BLaER1 (cell line): ENCODE measurements at regions not wholly inside any gene's neighbourhood (a gene's known extent, or its start where the extent isn't known, plus 50 kb on each side); places are given as distances from the start of the nearest gene placed in this dataset.
A peak's percentile ranks its signal among the peaks of the same experiment; 100 is the strongest.

ENCODE experiments used
- H3K27ac ChIP-seq: shearing (Covaris generic); formaldehyde crosslinking; 2 replicates; pipeline ENCODE4 v1.8.1; 2022
- H3K27me3 ChIP-seq: shearing (Covaris generic); formaldehyde crosslinking; 2 replicates; pipeline ENCODE4 v1.8.1; 2022
- H3K36me3 ChIP-seq: shearing (Covaris generic); formaldehyde crosslinking; 2 replicates; pipeline ENCODE4 v1.8.1; 2022
- H3K4me1 ChIP-seq: shearing (Covaris generic); formaldehyde crosslinking; 2 replicates; pipeline ENCODE4 v1.8.1; 2022
- H3K4me2 ChIP-seq: shearing (Covaris generic); formaldehyde crosslinking; 2 replicates; pipeline ENCODE4 v1.8.1; 2022
- H3K4me3 ChIP-seq: shearing (Covaris generic); formaldehyde crosslinking; 2 replicates; pipeline ENCODE4 v1.8.1; 2022
- H3K9ac ChIP-seq: shearing (Covaris generic); formaldehyde crosslinking; 2 replicates; pipeline ENCODE4 v1.8.1; 2022
- H3K9me3 ChIP-seq: shearing (Covaris generic); formaldehyde crosslinking; 2 replicates; pipeline ENCODE4 v1.8.1; 2022
- H4K20me1 ChIP-seq: shearing (Covaris generic); formaldehyde crosslinking; 2 replicates; pipeline ENCODE4 v1.8.1; 2022
- Cebpa-rat ChIP-seq: shearing (Covaris generic); IDR thresholded peaks from 2 replicates; pipeline ENCODE4 v1.8.1; 2022

- H3K4me3 ChIP-seq: no peak overlapping the region
- no peak for TF ChIP-seq Cebpa-rat
- peaks cover 13% of the 10 kb centered on the region for H3K4me1 ChIP-seq
- no peaks in the 10 kb centered on the region; the same call in 1 of the 2 replicates for H3K36me3 ChIP-seq
- H3K4me2 ChIP-seq: no peak overlapping the region
- peaks cover 35% of the 10 kb centered on the region for H3K9me3 ChIP-seq
- H4K20me1 ChIP-seq: no peaks in the 10 kb centered on the region
- H3K9ac ChIP-seq: no peak overlapping the region
- no peaks in the 10 kb centered on the region for H3K27me3 ChIP-seq
- no peak overlapping the region for H3K27ac ChIP-seq
Observed at GRCh38 chr7:41869091-41869490, 166.2 kb upstream of the INHBA start.

GRCh38 chr7:41867639-41868280, 164.9 kb upstream of the INHBA start:
- TF ChIP-seq Cebpa-rat: no peak
- Histone ChIP-seq H3K9ac (no peak overlapping the region), H3K9me3 (peaks cover 45% of the 10 kb centered on the region), H3K36me3 (no peaks in the 10 kb centered on the region; the same call in 1 of the 2 replicates), H3K4me3 (no peak overlapping the region), H4K20me1 (no peaks in the 10 kb centered on the region), H3K4me2 (no peak overlapping the region), H3K27me3 (no peaks in the 10 kb centered on the region), H3K4me1 (no peaks in the 10 kb centered on the region), H3K27ac (no peak overlapping the region)

GRCh38 chr7:41862261-41862660, 159.4 kb upstream of the INHBA start:
- Histone ChIP-seq H3K4me3 (no peak overlapping the region), H3K36me3 (no peaks in the 10 kb centered on the region; the same call in 1 of the 2 replicates), H3K4me1 (peaks cover 18% of the 10 kb centered on the region), H3K9me3 (peaks cover 42% of the 10 kb centered on the region), H3K4me2 (peak overlapping the region; percentile 64), H3K27ac (0 out of 2 replicates have a peak overlapping the region, but pooled peaks have one; percentile 8), H3K27me3 (no peaks in the 10 kb centered on the region), H4K20me1 (no peaks in the 10 kb centered on the region), H3K9ac (no peak overlapping the region)
- no peak for TF ChIP-seq Cebpa-rat

- peak overlapping the region; percentile 64 for H3K4me2 ChIP-seq
- no peak overlapping the region for H3K4me3 ChIP-seq
- H4K20me1 ChIP-seq: no peaks in the 10 kb centered on the region
- H3K27me3 ChIP-seq: no peaks in the 10 kb centered on the region
- H3K9me3 ChIP-seq: peaks cover 36% of the 10 kb centered on the region
- H3K27ac ChIP-seq: peak overlapping the region; percentile 58
- no peaks in the 10 kb centered on the region; the same call in 1 of the 2 replicates for H3K36me3 ChIP-seq
- H3K9ac ChIP-seq: no peak overlapping the region
- TF ChIP-seq Cebpa-rat: no peak
- H3K4me1 ChIP-seq: peaks cover 18% of the 10 kb centered on the region
Observed at GRCh38 chr7:41861642-41862041, 158.8 kb upstream of the INHBA start.

GRCh38 chr7:41858201-41858600, 155.3 kb upstream of the INHBA start:
- TF ChIP-seq Cebpa-rat: no peak
- Histone ChIP-seq H3K4me1 (peaks cover 18% of the 10 kb centered on the region), H3K27ac (no peak overlapping the region)

GRCh38 chr7:41855798-41856197, 152.9 kb upstream of the INHBA start:
- no peak overlapping the region for H3K27ac ChIP-seq
- no peak overlapping the region for H3K9ac ChIP-seq
- no peaks in the 10 kb centered on the region for H3K36me3 ChIP-seq
- 0 out of 2 replicates have a peak, but pooled peaks cover 1% of the 10 kb centered on the region for H3K4me1 ChIP-seq
- H3K27me3 ChIP-seq: no peaks in the 10 kb centered on the region
- H3K4me3 ChIP-seq: no peak overlapping the region
- TF ChIP-seq Cebpa-rat: no peak
- no peaks in the 10 kb centered on the region for H3K9me3 ChIP-seq
- no peak overlapping the region for H3K4me2 ChIP-seq
- H4K20me1 ChIP-seq: no peaks in the 10 kb centered on the region

More at GRCh38 chr7:41858201-41858600, 155.3 kb upstream of the INHBA start:
- H3K27me3 ChIP-seq: no peaks in the 10 kb centered on the region
- H3K9ac ChIP-seq: no peak overlapping the region
- H3K4me3 ChIP-seq: no peak overlapping the region
- H3K4me2 ChIP-seq: no peak overlapping the region
- no peaks in the 10 kb centered on the region for H3K36me3 ChIP-seq
- no peaks in the 10 kb centered on the region for H4K20me1 ChIP-seq
- H3K9me3 ChIP-seq: 0 out of 2 replicates have a peak, but pooled peaks cover 4% of the 10 kb centered on the region

GRCh38 chr7:41847606-41848005, 144.7 kb upstream of the INHBA start:
- H3K9me3 ChIP-seq: peaks cover 8% of the 10 kb centered on the region; the same call in 1 of the 2 replicates
- no peaks in the 10 kb centered on the region for H4K20me1 ChIP-seq
- H3K9ac ChIP-seq: no peak overlapping the region
- H3K27ac ChIP-seq: no peak overlapping the region
- no peak overlapping the region for H3K4me2 ChIP-seq
- peaks cover 8% of the 10 kb centered on the region for H3K4me1 ChIP-seq
- H3K27me3 ChIP-seq: no peaks in the 10 kb centered on the region
- no peak overlapping the region for H3K4me3 ChIP-seq
- no peaks in the 10 kb centered on the region for H3K36me3 ChIP-seq
- TF ChIP-seq Cebpa-rat: no peak

GRCh38 chr7:41847151-41847550, 144.3 kb upstream of the INHBA start:
- Histone ChIP-seq H3K4me2 (no peak overlapping the region), H3K27me3 (no peaks in the 10 kb centered on the region), H3K36me3 (no peaks in the 10 kb centered on the region), H3K27ac (no peak overlapping the region), H3K4me1 (peaks cover 8% of the 10 kb centered on the region), H3K9me3 (peaks cover 8% of the 10 kb centered on the region; the same call in 1 of the 2 replicates), H3K9ac (no peak overlapping the region), H4K20me1 (no peaks in the 10 kb centered on the region), H3K4me3 (no peak overlapping the region)
- TF ChIP-seq Cebpa-rat: no peak

GRCh38 chr7:41842956-41843355, 140.1 kb upstream of the INHBA start:
- no peaks in the 10 kb centered on the region for H3K27me3 ChIP-seq
- TF ChIP-seq Cebpa-rat: no peak
- no peak overlapping the region for H3K4me2 ChIP-seq
- H3K36me3 ChIP-seq: no peaks in the 10 kb centered on the region
- H3K9ac ChIP-seq: no peak overlapping the region
- no peak overlapping the region for H3K27ac ChIP-seq
- no peaks in the 10 kb centered on the region for H3K4me1 ChIP-seq
- H3K9me3 ChIP-seq: no peaks in the 10 kb centered on the region; the same call in 1 of the 2 replicates
- H4K20me1 ChIP-seq: no peaks in the 10 kb centered on the region
- no peak overlapping the region for H3K4me3 ChIP-seq

GRCh38 chr7:41837916-41838315, 135.0 kb upstream of the INHBA start:
- Histone ChIP-seq H3K27ac (no peak overlapping the region), H3K4me2 (no peak overlapping the region), H3K36me3 (no peaks in the 10 kb centered on the region), H3K9me3 (no peaks in the 10 kb centered on the region), H3K4me1 (no peaks in the 10 kb centered on the region), H4K20me1 (no peaks in the 10 kb centered on the region), H3K9ac (no peak overlapping the region), H3K27me3 (no peaks in the 10 kb centered on the region), H3K4me3 (no peak overlapping the region)
- TF ChIP-seq Cebpa-rat: no peak
